22Rv1 (cell line): ENCODE measurements at regions not wholly inside any gene's neighbourhood (a gene's known extent, or its start where the extent isn't known, plus 50 kb on each side); places are given as distances from the start of the nearest gene placed in this dataset.

Source experiments
- ZFX ChIP-seq: fragments of 450-650 bp; IDR thresholded peaks from 2 replicates; pipeline ENCODE4 v1.6.1; 2017; ENCODE audit warnings: antibody characterized with exemption, borderline replicate concordance
- TF ChIP-seq, protein P1 (sequence below): fragments of 450-650 bp; IDR thresholded peaks from 2 replicates; pipeline ENCODE4 v1.5.1; 2017; ENCODE audit warnings: mild to moderate bottlenecking

DNA sequence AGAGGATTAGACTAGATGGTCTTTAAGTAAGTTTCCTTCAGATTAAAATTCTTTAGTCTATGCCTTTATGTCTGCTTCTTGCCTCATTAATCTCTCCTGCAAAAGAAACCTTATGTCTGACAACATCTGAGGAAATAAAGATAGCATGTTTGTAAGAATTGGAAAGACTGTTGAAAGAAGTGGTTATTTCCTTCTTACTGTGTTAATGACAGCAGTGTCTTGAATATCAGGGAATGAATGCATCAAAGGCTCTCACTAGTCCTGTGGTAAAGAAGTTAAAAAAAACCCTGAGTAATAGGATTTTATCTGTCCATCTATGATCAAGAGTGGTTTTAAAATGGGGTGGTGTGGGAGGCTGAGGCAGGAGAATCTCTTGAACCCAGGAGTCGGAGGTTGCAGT lies 302.0 kb downstream of the PRL start:
- TF ChIP-seq, protein P1, sequence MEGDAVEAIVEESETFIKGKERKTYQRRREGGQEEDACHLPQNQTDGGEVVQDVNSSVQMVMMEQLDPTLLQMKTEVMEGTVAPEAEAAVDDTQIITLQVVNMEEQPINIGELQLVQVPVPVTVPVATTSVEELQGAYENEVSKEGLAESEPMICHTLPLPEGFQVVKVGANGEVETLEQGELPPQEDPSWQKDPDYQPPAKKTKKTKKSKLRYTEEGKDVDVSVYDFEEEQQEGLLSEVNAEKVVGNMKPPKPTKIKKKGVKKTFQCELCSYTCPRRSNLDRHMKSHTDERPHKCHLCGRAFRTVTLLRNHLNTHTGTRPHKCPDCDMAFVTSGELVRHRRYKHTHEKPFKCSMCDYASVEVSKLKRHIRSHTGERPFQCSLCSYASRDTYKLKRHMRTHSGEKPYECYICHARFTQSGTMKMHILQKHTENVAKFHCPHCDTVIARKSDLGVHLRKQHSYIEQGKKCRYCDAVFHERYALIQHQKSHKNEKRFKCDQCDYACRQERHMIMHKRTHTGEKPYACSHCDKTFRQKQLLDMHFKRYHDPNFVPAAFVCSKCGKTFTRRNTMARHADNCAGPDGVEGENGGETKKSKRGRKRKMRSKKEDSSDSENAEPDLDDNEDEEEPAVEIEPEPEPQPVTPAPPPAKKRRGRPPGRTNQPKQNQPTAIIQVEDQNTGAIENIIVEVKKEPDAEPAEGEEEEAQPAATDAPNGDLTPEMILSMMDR = no peak
- no peak for TF ChIP-seq ZFX
